Astrocyte (in vitro differentiated cells and primary cell): ENCODE measurements at regions not wholly inside any gene's neighbourhood (a gene's known extent, or its start where the extent isn't known, plus 50 kb on each side); places are given as distances from the start of the nearest gene placed in this dataset.
A peak's percentile ranks its signal among the peaks of the same experiment; 100 is the strongest.

Source experiments
- DNase-seq: peaks from one replicate; pipeline ENCODE4 v3.0.0-alpha.2; 2010; ENCODE audit warnings: low read depth
- FAIRE-seq: peaks from 2 replicates; lab custom pipeline; 2011; peaks lifted over from hg19 to GRCh38; lab: Jason Lieb, UNC
- H2AFZ ChIP-seq: 2 replicates; pipeline ENCODE4 v1.6.0; 2012; ENCODE audit warnings: low read depth, low read length, inconsistent platforms
- H3K27ac ChIP-seq: 2 replicates; pipeline ENCODE4 v1.5.1; 2011; ENCODE audit warnings: low read depth, low read length, inconsistent platforms
- H3K27me3 ChIP-seq: 2 replicates; pipeline ENCODE4 v1.6.0; 2011; ENCODE audit warnings: low read length, inconsistent platforms; ENCODE audit not compliant: insufficient read depth
- H3K36me3 ChIP-seq: 2 replicates; pipeline ENCODE4 v1.5.1; 2011; ENCODE audit warnings: low read length, inconsistent platforms; ENCODE audit not compliant: insufficient read depth
- H3K4me1 ChIP-seq: 2 replicates; pipeline ENCODE4 v1.5.1; 2011; ENCODE audit warnings: low read length, inconsistent platforms; ENCODE audit not compliant: insufficient read depth
- H3K4me2 ChIP-seq: 2 replicates; pipeline ENCODE4 v1.6.0; 2012; ENCODE audit warnings: low read length, inconsistent platforms
- H3K4me3 ChIP-seq: 2 replicates; pipeline ENCODE4 v1.5.1; 2011; ENCODE audit warnings: low read depth, mild to moderate bottlenecking, low read length, inconsistent platforms; ENCODE audit not compliant: insufficient read depth
- H3K79me2 ChIP-seq: 2 replicates; pipeline ENCODE4 v1.6.0; 2012; ENCODE audit warnings: mild to moderate bottlenecking, low read length, inconsistent platforms; ENCODE audit not compliant: insufficient read depth
- H3K9ac ChIP-seq: 2 replicates; pipeline ENCODE4 v1.6.0; 2012; ENCODE audit warnings: mild to moderate bottlenecking, low read length, inconsistent platforms
- H3K9me3 ChIP-seq: 2 replicates; pipeline ENCODE4 v1.5.1; 2012; ENCODE audit warnings: low read depth, mild to moderate bottlenecking, low read length, inconsistent platforms; ENCODE audit not compliant: insufficient read depth
- H4K20me1 ChIP-seq: 2 replicates; pipeline ENCODE4 v1.6.0; 2012; ENCODE audit warnings: low read length, inconsistent platforms; ENCODE audit not compliant: insufficient read depth
- H3K27ac Mint-ChIP-seq: one replicate; pipeline ENCODE4 v1.8.0; 2021; ENCODE audit warnings: mild to moderate bottlenecking, mixed read lengths; ENCODE audit not compliant: unreplicated experiment
- H3K27me3 Mint-ChIP-seq: one replicate; pipeline ENCODE4 v1.8.0; 2021; ENCODE audit warnings: low read depth, mixed read lengths; ENCODE audit not compliant: unreplicated experiment
- H3K36me3 Mint-ChIP-seq: one replicate; pipeline ENCODE4 v1.8.0; 2021; ENCODE audit warnings: low read depth, mixed read lengths; ENCODE audit not compliant: unreplicated experiment
- H3K4me1 Mint-ChIP-seq: one replicate; pipeline ENCODE4 v1.8.0; 2021; ENCODE audit warnings: low read depth, mixed read lengths; ENCODE audit not compliant: unreplicated experiment
- H3K4me3 Mint-ChIP-seq: one replicate; pipeline ENCODE4 v1.8.0; 2021; ENCODE audit warnings: mild to moderate bottlenecking, moderate library complexity, mixed read lengths; ENCODE audit not compliant: unreplicated experiment
- H3K9me3 Mint-ChIP-seq: one replicate; pipeline ENCODE4 v1.8.0; 2021; ENCODE audit warnings: mild to moderate bottlenecking, mixed read lengths; ENCODE audit not compliant: unreplicated experiment
- EZH2 ChIP-seq: IDR thresholded peaks from 2 replicates; pipeline ENCODE4 v1.6.1; 2012; ENCODE audit warnings: mild to moderate bottlenecking, low read length, inconsistent platforms; ENCODE audit not compliant: insufficient read depth
- TF ChIP-seq, protein P1 (sequence below): IDR thresholded peaks from 2 replicates; pipeline ENCODE4 v1.5.1; 2011; ENCODE audit warnings: low read depth, mild to moderate bottlenecking, inconsistent platforms, low read length, moderate library complexity; ENCODE audit not compliant: insufficient read depth

DNA sequence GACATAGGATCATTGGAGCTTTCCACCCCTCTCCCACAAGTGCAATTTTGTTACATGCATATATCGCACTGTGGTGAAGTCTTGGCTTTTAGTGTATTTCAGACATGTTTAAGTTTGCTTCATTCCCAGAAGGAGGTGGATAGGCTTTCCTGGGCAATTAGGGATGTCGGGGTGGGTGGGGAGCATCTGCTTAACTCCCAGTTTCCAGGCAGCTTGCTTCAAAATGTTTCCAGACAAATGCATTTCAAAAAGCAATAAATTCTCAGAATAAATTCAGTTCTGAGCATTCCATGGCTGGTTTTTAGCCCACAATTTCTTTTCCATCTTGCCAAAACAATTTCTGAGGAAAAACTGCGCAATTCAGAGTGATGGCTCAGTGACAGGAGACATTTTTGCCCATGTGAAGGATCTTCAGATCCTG, 227.7 kb upstream of the ZPLD1 start:
- peaks cover 5% of the 10 kb centered on the region for H3K9me3 Mint-ChIP-seq

GRCh38 chr3:102215166-102215565, 219.6 kb upstream of the ZPLD1 start:
- Histone ChIP-seq H3K79me2 (no peaks in the 10 kb centered on the region), H3K36me3 (no peaks in the 10 kb centered on the region), H3K4me3 (no peak overlapping the region), H2AFZ (no peak overlapping the region), H3K4me1 (no peaks in the 10 kb centered on the region), H3K27ac (no peak overlapping the region), H4K20me1 (no peaks in the 10 kb centered on the region), H3K9me3 (no peaks in the 10 kb centered on the region), H3K4me2 (no peak overlapping the region), H3K27me3 (no peaks in the 10 kb centered on the region), H3K9ac (no peak overlapping the region)
- H3K36me3 Mint-ChIP-seq: no peaks in the 10 kb centered on the region
- H3K4me3 Mint-ChIP-seq: no peak overlapping the region
- DNase-seq: no peak
- H3K27ac Mint-ChIP-seq: no peak overlapping the region
- no peak for FAIRE-seq
- H3K27me3 Mint-ChIP-seq: no peaks in the 10 kb centered on the region
- H3K4me1 Mint-ChIP-seq: no peaks in the 10 kb centered on the region
- TF ChIP-seq, protein P1, sequence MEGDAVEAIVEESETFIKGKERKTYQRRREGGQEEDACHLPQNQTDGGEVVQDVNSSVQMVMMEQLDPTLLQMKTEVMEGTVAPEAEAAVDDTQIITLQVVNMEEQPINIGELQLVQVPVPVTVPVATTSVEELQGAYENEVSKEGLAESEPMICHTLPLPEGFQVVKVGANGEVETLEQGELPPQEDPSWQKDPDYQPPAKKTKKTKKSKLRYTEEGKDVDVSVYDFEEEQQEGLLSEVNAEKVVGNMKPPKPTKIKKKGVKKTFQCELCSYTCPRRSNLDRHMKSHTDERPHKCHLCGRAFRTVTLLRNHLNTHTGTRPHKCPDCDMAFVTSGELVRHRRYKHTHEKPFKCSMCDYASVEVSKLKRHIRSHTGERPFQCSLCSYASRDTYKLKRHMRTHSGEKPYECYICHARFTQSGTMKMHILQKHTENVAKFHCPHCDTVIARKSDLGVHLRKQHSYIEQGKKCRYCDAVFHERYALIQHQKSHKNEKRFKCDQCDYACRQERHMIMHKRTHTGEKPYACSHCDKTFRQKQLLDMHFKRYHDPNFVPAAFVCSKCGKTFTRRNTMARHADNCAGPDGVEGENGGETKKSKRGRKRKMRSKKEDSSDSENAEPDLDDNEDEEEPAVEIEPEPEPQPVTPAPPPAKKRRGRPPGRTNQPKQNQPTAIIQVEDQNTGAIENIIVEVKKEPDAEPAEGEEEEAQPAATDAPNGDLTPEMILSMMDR: no peak
- no peak for TF ChIP-seq EZH2
- peaks cover 6% of the 10 kb centered on the region for H3K9me3 Mint-ChIP-seq

More for the DNA sequence above, 227.7 kb upstream of the ZPLD1 start:
- Histone ChIP-seq H2AFZ (no peak overlapping the region), H3K4me2 (no peak overlapping the region), H4K20me1 (no peaks in the 10 kb centered on the region), H3K79me2 (no peaks in the 10 kb centered on the region), H3K9ac (no peak overlapping the region), H3K4me1 (peaks cover 6% of the 10 kb centered on the region), H3K9me3 (no peaks in the 10 kb centered on the region), H3K4me3 (no peak overlapping the region), H3K27me3 (no peaks in the 10 kb centered on the region), H3K27ac (no peak overlapping the region), H3K36me3 (no peaks in the 10 kb centered on the region)
- DNase-seq: peak; percentile 43
- no peak for TF ChIP-seq EZH2
- TF ChIP-seq, protein P1: no peak
- FAIRE-seq: no peak
- Mint-ChIP-seq H3K36me3 (peaks cover 2% of the 10 kb centered on the region), H3K4me3 (no peak overlapping the region), H3K27me3 (no peaks in the 10 kb centered on the region), H3K27ac (no peak overlapping the region), H3K4me1 (peaks cover 8% of the 10 kb centered on the region)

DNA sequence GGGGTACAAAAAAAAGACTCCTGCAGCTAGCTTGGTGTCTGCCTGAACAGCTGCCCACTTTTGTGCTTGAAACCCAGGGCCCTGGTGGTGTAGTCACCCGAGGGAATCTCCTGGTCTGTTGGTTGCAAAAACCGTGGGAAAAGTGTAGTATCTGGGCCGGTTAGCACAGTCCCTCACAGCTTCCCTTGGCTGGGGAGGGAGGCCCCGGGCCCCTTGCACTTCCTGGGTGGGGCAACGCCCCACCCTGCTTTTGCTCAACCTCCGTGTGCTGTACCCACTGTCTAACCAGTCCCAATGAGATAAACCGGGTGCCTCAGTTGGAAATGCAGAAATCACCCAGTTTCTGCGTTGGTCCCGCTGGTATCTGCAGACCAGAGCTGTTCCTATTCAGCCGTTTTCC, 211.7 kb upstream of the ZPLD1 start:
- Histone ChIP-seq H3K4me1 (no peaks in the 10 kb centered on the region), H3K4me2 (no peak overlapping the region), H3K9me3 (no peaks in the 10 kb centered on the region), H3K36me3 (no peaks in the 10 kb centered on the region), H3K79me2 (no peaks in the 10 kb centered on the region), H3K4me3 (no peak overlapping the region), H3K27ac (no peak overlapping the region), H4K20me1 (no peaks in the 10 kb centered on the region), H3K27me3 (no peaks in the 10 kb centered on the region), H3K9ac (no peak overlapping the region), H2AFZ (no peak overlapping the region)
- H3K36me3 Mint-ChIP-seq: no peaks in the 10 kb centered on the region
- no peaks in the 10 kb centered on the region for H3K27me3 Mint-ChIP-seq
- peaks cover 5% of the 10 kb centered on the region for H3K9me3 Mint-ChIP-seq
- peaks cover 8% of the 10 kb centered on the region for H3K4me1 Mint-ChIP-seq
- TF ChIP-seq, protein P1: no peak
- TF ChIP-seq EZH2: no peak
- DNase-seq: no peak
- no peak overlapping the region for H3K4me3 Mint-ChIP-seq
- H3K27ac Mint-ChIP-seq: no peak overlapping the region
- FAIRE-seq: no peak
